WTC11 (cell line): ENCODE measurements at regions not wholly inside any gene's neighbourhood (a gene's known extent, or its start where the extent isn't known, plus 50 kb on each side); places are given as distances from the start of the nearest gene placed in this dataset.

Experiments
- ATAC-seq: fragments of 200-7000 bp; cut with Tn5 transposase; 2 replicates; pipeline ENCODE4 v1.10.0; 2021; ENCODE audit warnings: mild to moderate bottlenecking, moderate library complexity
- CTCF ChIA-PET: fragments of 300-600 bp; sonication (Branson Sonifier 250); formaldehyde crosslinking; loops from one replicate; lab custom pipeline; 2021; ENCODE audit warnings: antibody characterized with exemption; lab: Charles Lee
- POLR2A ChIA-PET: fragments of 350-600 bp; sonication (Branson Sonifier 250); formaldehyde crosslinking; loops from one replicate; lab custom pipeline; 2021; ENCODE audit warnings: antibody characterized with exemption; lab: Charles Lee
- DNase-seq: peaks from one replicate; pipeline ENCODE4 v3.0.0; 2021; ENCODE audit warnings: low spot score
- H3K27ac Mint-ChIP-seq: 2 replicates; pipeline ENCODE4 v1.8.0; 2021; ENCODE audit warnings: mixed read lengths
- H3K27me3 Mint-ChIP-seq: 2 replicates; pipeline ENCODE4 v1.8.0; 2021; ENCODE audit warnings: low read depth, mild to moderate bottlenecking, moderate library complexity, mixed read lengths
- H3K36me3 Mint-ChIP-seq: 2 replicates; pipeline ENCODE4 v1.8.0; 2021; ENCODE audit warnings: mixed read lengths
- H3K4me1 Mint-ChIP-seq: 2 replicates; pipeline ENCODE4 v1.8.0; 2022; ENCODE audit warnings: mixed read lengths
- H3K4me3 Mint-ChIP-seq: 2 replicates; pipeline ENCODE4 v1.8.0; 2021; ENCODE audit warnings: mild to moderate bottlenecking, moderate library complexity, mixed read lengths
- H3K9me3 Mint-ChIP-seq: 2 replicates; pipeline ENCODE4 v1.8.0; 2021; ENCODE audit warnings: mixed read lengths
- CBFB ChIP-seq: sonication (generic); formaldehyde crosslinking; IDR thresholded peaks from 2 replicates; pipeline ENCODE4 v1.8.1; 2022; ENCODE audit warnings: mild to moderate bottlenecking, low read depth, missing genetic modification reagents
- ELF4 ChIP-seq: sonication (generic); formaldehyde crosslinking; IDR thresholded peaks from 2 replicates; pipeline ENCODE4 v1.8.1; 2022; ENCODE audit warnings: low read depth, mild to moderate bottlenecking, moderate library complexity, missing genetic modification reagents
- MXD4 ChIP-seq: fragments of 250-450 bp; sonication (Bioruptor Pico); IDR thresholded peaks from 2 replicates; pipeline ENCODE4 v1.8.0; 2021; ENCODE audit warnings: mild to moderate bottlenecking, moderate library complexity, borderline replicate concordance
- MYBL2 ChIP-seq: sonication (generic); formaldehyde crosslinking; IDR thresholded peaks from 2 replicates; pipeline ENCODE4 v1.8.1; 2023; ENCODE audit warnings: mild to moderate bottlenecking, moderate library complexity, missing genetic modification reagents
- NFE2L1 ChIP-seq: sonication (generic); formaldehyde crosslinking; IDR thresholded peaks from 2 replicates; pipeline ENCODE4 v1.8.1; 2023; ENCODE audit warnings: missing genetic modification reagents
- PRRX2 ChIP-seq: fragments of 250-450 bp; sonication (Bioruptor Pico); IDR thresholded peaks from 2 replicates; pipeline ENCODE4 v1.8.0; 2021; ENCODE audit warnings: mild to moderate bottlenecking
- SMAD4 ChIP-seq: sonication (generic); formaldehyde crosslinking; IDR thresholded peaks from 2 replicates; pipeline ENCODE4 v1.8.0; 2022; ENCODE audit warnings: mild to moderate bottlenecking, missing genetic modification reagents
- TP53 ChIP-seq: sonication (generic); formaldehyde crosslinking; IDR thresholded peaks from 2 replicates; pipeline ENCODE4 v1.8.1; 2023; ENCODE audit warnings: mild to moderate bottlenecking, missing genetic modification reagents
- ZNF423 ChIP-seq: fragments of 250-450 bp; sonication (Bioruptor Pico); IDR thresholded peaks from 2 replicates; pipeline ENCODE4 v2.1.2; 2022; ENCODE audit warnings: mild to moderate bottlenecking, moderate library complexity
- ZNF671 ChIP-seq: fragments of 250-450 bp; sonication (Bioruptor Pico); IDR thresholded peaks from 2 replicates; pipeline ENCODE4 v1.8.0; 2021; ENCODE audit warnings: mild to moderate bottlenecking
- TF ChIP-seq, protein P1 (sequence below): fragments of 250-450 bp; sonication (Bioruptor Pico); conservative IDR thresholded peaks from 2 replicates; pipeline ENCODE4 v1.9.0; 2021; ENCODE audit warnings: mild to moderate bottlenecking
- TF ChIP-seq, protein P2 (sequence below): sonication (generic); formaldehyde crosslinking; IDR thresholded peaks from 2 replicates; pipeline ENCODE4 v1.8.1; 2023; ENCODE audit warnings: mild to moderate bottlenecking, missing genetic modification reagents, moderate library complexity
- TF ChIP-seq, protein P3 (sequence below): sonication (generic); formaldehyde crosslinking; IDR thresholded peaks from 2 replicates; pipeline ENCODE4 v1.8.1; 2022; ENCODE audit warnings: mild to moderate bottlenecking, missing genetic modification reagents, moderate library complexity, borderline replicate concordance
- TF ChIP-seq, protein P4 (sequence below): fragments of 250-450 bp; sonication (Bioruptor Pico); IDR thresholded peaks from 2 replicates; pipeline ENCODE4 v2.1.2; 2022; ENCODE audit warnings: mild to moderate bottlenecking, moderate library complexity
- TF ChIP-seq, protein P5 (sequence below): sonication (generic); formaldehyde crosslinking; IDR thresholded peaks from 2 replicates; pipeline ENCODE4 v1.8.0; 2023; ENCODE audit warnings: mild to moderate bottlenecking, missing genetic modification reagents
- TF ChIP-seq, protein P6 (sequence below): sonication (generic); formaldehyde crosslinking; IDR thresholded peaks from 2 replicates; pipeline ENCODE4 v1.8.0; 2023; ENCODE audit warnings: missing genetic modification reagents
- TF ChIP-seq, protein P7 (sequence below): sonication (generic); formaldehyde crosslinking; IDR thresholded peaks from 2 replicates; pipeline ENCODE4 v1.8.1; 2022; ENCODE audit warnings: mild to moderate bottlenecking, moderate library complexity, missing genetic modification reagents

DNA sequence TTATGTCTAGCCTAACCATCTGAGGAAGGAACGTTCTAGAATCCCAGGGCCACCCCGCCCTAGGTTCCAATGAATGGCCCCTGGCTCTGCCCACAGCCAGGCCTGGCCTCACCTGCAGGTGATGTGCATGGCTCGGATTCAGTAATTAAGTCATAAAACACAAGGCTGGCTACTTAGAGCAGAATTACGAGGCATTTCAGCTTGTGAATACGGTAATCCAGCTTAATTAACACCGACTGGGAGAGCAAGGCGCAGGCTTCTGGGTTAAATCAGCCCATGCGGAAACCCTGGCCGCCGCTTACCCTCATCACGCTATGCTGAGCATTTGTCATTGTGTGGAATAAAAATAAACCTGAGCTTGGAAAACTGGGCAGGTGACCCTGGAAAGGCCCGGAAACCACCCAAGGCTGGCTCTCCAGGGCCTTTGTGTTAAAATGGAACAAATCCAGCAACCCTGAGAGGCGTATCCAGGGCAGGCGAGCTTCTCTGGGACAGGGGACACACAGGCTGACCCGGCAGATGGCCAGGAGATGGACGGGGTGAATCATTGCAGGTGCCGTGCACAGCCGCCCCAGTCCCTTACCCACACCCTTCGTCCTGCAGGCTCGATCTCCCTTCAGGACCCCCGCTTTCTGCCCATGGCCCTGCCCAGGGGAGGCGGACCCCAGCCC lies 220.2 kb downstream of the CTTN start (continued):
- no peak for TF ChIP-seq PRRX2 (CRISPR knock-in tag)
- TF ChIP-seq, protein P1, sequence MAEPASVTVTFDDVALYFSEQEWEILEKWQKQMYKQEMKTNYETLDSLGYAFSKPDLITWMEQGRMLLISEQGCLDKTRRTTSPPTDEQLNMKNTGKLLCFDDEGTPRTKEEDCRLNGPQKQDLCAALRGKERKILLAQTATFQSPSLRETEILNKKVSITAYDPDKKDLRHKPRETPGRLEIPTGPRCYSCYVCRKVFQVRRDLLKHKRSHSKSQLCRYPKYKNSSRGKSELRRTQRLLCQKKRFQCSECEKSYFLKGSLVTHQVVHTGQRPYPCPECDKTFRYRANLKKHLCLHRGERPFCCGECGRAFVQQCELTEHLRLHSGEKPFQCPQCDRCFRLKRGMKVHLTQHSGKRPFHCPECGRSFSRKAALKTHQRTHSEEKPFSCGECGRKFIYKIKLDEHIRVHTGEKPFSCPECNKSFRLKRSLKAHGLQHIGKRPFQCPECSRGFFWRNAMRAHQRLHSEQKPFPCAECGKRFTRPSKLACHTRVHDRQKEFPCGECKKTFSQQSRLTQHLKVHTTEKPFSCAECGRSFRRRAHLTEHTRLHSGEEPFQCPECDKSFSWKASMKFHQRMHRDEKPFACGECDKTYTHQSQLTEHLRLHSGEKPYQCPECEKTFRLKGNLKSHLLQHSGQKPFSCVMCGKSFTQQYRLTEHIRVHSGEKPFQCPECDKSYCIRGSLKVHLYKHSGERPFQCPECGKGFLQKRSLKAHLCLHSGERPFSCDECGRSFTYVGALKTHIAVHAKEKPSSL (CRISPR knock-in tag) = no peak

DNA sequence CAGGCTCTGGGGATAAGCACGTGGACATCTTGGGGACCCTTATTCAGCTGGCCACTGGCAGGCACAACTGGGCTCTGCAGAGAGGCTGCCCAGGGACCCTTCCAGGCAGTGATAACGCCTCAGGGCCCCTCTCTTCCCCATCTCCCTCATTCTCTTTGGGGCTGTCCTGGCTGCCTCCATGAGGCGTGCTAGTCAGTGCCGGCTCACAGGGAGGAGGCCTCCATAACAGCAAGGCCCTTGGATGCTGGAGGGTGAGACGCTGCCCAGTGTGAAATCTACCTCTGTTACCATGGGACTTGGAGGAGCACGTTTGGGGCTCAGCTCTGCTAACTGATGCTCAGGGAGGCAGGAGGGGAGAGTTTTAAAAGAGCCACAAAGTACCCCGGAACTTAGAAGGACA lies 221.3 kb downstream of the CTTN start:
- CTCF ChIA-PET = no interaction called here
- 0 out of 2 replicates have a peak overlapping the region, but pooled peaks have one; percentile 52 for H3K27ac Mint-ChIP-seq
- DNase-seq = no peak
- H3K4me3 Mint-ChIP-seq = no peak overlapping the region
- ATAC-seq = no peak
- no peaks in the 10 kb centered on the region; the same call in 1 of the 2 replicates for H3K4me1 Mint-ChIP-seq
- POLR2A ChIA-PET = no interaction called here
- no peak for TF ChIP-seq MYBL2 (CRISPR knock-in tag)
- TF ChIP-seq, protein P2, sequence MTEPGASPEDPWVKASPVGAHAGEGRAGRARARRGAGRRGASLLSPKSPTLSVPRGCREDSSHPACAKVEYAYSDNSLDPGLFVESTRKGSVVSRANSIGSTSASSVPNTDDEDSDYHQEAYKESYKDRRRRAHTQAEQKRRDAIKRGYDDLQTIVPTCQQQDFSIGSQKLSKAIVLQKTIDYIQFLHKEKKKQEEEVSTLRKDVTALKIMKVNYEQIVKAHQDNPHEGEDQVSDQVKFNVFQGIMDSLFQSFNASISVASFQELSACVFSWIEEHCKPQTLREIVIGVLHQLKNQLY (CRISPR knock-in tag) = no peak
- TF ChIP-seq ZNF671 (CRISPR knock-in tag) = no peak
- TF ChIP-seq NFE2L1 (CRISPR knock-in tag) = no peak
- TF ChIP-seq CBFB (CRISPR knock-in tag) = no peak
- TF ChIP-seq, protein P3, sequence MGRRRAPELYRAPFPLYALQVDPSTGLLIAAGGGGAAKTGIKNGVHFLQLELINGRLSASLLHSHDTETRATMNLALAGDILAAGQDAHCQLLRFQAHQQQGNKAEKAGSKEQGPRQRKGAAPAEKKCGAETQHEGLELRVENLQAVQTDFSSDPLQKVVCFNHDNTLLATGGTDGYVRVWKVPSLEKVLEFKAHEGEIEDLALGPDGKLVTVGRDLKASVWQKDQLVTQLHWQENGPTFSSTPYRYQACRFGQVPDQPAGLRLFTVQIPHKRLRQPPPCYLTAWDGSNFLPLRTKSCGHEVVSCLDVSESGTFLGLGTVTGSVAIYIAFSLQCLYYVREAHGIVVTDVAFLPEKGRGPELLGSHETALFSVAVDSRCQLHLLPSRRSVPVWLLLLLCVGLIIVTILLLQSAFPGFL (CRISPR knock-in tag) = no peak
- no peak for TF ChIP-seq ELF4 (CRISPR knock-in tag)
- TF ChIP-seq, protein P4, sequence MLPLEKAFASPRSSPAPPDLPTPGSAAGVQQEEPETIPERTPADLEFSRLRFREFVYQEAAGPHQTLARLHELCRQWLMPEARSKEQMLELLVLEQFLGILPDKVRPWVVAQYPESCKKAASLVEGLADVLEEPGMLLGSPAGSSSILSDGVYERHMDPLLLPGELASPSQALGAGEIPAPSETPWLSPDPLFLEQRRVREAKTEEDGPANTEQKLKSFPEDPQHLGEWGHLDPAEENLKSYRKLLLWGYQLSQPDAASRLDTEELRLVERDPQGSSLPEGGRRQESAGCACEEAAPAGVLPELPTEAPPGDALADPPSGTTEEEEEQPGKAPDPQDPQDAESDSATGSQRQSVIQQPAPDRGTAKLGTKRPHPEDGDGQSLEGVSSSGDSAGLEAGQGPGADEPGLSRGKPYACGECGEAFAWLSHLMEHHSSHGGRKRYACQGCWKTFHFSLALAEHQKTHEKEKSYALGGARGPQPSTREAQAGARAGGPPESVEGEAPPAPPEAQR (CRISPR knock-in tag) = no peak
- no peak for TF ChIP-seq MXD4
- TF ChIP-seq, protein P5, sequence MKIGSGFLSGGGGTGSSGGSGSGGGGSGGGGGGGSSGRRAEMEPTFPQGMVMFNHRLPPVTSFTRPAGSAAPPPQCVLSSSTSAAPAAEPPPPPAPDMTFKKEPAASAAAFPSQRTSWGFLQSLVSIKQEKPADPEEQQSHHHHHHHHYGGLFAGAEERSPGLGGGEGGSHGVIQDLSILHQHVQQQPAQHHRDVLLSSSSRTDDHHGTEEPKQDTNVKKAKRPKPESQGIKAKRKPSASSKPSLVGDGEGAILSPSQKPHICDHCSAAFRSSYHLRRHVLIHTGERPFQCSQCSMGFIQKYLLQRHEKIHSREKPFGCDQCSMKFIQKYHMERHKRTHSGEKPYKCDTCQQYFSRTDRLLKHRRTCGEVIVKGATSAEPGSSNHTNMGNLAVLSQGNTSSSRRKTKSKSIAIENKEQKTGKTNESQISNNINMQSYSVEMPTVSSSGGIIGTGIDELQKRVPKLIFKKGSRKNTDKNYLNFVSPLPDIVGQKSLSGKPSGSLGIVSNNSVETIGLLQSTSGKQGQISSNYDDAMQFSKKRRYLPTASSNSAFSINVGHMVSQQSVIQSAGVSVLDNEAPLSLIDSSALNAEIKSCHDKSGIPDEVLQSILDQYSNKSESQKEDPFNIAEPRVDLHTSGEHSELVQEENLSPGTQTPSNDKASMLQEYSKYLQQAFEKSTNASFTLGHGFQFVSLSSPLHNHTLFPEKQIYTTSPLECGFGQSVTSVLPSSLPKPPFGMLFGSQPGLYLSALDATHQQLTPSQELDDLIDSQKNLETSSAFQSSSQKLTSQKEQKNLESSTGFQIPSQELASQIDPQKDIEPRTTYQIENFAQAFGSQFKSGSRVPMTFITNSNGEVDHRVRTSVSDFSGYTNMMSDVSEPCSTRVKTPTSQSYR = no peak
- TF ChIP-seq, protein P6, sequence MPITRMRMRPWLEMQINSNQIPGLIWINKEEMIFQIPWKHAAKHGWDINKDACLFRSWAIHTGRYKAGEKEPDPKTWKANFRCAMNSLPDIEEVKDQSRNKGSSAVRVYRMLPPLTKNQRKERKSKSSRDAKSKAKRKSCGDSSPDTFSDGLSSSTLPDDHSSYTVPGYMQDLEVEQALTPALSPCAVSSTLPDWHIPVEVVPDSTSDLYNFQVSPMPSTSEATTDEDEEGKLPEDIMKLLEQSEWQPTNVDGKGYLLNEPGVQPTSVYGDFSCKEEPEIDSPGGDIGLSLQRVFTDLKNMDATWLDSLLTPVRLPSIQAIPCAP (CRISPR knock-in tag) = no peak
- TF ChIP-seq TP53 (CRISPR knock-in tag) = no peak
- TF ChIP-seq, protein P7, sequence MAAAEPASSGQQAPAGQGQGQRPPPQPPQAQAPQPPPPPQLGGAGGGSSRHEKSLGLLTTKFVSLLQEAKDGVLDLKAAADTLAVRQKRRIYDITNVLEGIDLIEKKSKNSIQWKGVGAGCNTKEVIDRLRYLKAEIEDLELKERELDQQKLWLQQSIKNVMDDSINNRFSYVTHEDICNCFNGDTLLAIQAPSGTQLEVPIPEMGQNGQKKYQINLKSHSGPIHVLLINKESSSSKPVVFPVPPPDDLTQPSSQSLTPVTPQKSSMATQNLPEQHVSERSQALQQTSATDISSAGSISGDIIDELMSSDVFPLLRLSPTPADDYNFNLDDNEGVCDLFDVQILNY (CRISPR knock-in tag) = no peak
- no peak for TF ChIP-seq ZNF423 (CRISPR knock-in tag)
- TF ChIP-seq SMAD4 (CRISPR knock-in tag) = no peak
- TF ChIP-seq, all 79 proteins: peak for 0
- H3K27me3 Mint-ChIP-seq = no peaks in the 10 kb centered on the region
- H3K9me3 Mint-ChIP-seq = peaks cover 12% of the 10 kb centered on the region; the same call in 1 of the 2 replicates
- peaks cover 2% of the 10 kb centered on the region; the same call in 1 of the 2 replicates for H3K36me3 Mint-ChIP-seq
